GM12875 (cell line): ENCODE measurements at regions not wholly inside any gene's neighbourhood (a gene's known extent, or its start where the extent isn't known, plus 50 kb on each side); places are given as distances from the start of the nearest gene placed in this dataset.

Experiments used
- H3K4me3 ChIP-seq: one replicate; pipeline ENCODE4 v1.5.1; 2011; ENCODE audit warnings: low read depth, low read length, control low read depth
- CTCF ChIP-seq: IDR thresholded peaks from 2 replicates; pipeline ENCODE4 v1.5.1; 2011; ENCODE audit warnings: low read depth, mild to moderate bottlenecking, control low read depth, inconsistent platforms, low read length, moderate library complexity, borderline replicate concordance; ENCODE audit not compliant: insufficient read depth

- TF ChIP-seq CTCF = no peak
- H3K4me3 ChIP-seq = no peak overlapping the region
Observed at GRCh38 chr5:93320920-93321445, 260.0 kb downstream of the NR2F1-AS1 start.

GRCh38 chr5:93313672-93314071, 267.3 kb downstream of the NR2F1-AS1 start:
- TF ChIP-seq CTCF = no peak
- H3K4me3 ChIP-seq = no peak overlapping the region

GRCh38 chr5:93311881-93312280, 269.1 kb downstream of the NR2F1-AS1 start:
- no peak for TF ChIP-seq CTCF
- H3K4me3 ChIP-seq = no peak overlapping the region

GRCh38 chr5:93307557-93307956, 273.5 kb downstream of the NR2F1-AS1 start:
- TF ChIP-seq CTCF = no peak

GRCh38 chr5:93305984-93306383, 275.0 kb downstream of the NR2F1-AS1 start:
- TF ChIP-seq CTCF = no peak

More at GRCh38 chr5:93307557-93307956, 273.5 kb downstream of the NR2F1-AS1 start:
- H3K4me3 ChIP-seq = no peak overlapping the region

GRCh38 chr5:93304456-93305250, 276.4 kb downstream of the NR2F1-AS1 start:
- no peak overlapping the region for H3K4me3 ChIP-seq
- no peak for TF ChIP-seq CTCF

More at GRCh38 chr5:93305984-93306383, 275.0 kb downstream of the NR2F1-AS1 start:
- no peak overlapping the region for H3K4me3 ChIP-seq

GRCh38 chr5:93303291-93303691, 277.7 kb downstream of the NR2F1-AS1 start:
- no peak overlapping the region for H3K4me3 ChIP-seq
- TF ChIP-seq CTCF = no peak
